ENCODE measurements at regions not wholly inside any gene's neighbourhood (a gene's known extent, or its start where the extent isn't known, plus 50 kb on each side); places are given as distances from the start of the nearest gene placed in this dataset.

DNA sequence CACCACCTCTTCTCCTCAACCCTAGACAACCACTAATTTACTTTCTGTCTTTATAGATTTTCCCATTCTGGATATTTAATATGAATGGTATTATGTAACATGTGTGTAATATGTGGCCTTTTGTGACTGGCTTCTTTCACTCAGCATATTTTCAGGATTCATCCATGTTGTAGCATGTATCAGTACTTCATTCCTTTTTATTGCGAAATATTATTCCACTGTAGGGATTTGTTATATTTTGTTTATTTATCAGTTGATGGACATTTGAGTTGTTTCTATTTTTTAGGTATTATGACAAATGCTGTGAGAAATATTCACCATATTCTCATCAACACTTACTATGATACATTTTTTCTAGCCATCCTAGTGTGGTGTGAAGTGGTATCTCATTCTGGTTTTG, 138.8 kb upstream of the DLGAP1 start:
- Histone ChIP-seq H3K27ac (ENCODE audit: low read depth, low read length, poor library complexity, severe bottlenecking) (no peak overlapping the region), H3K36me3 (ENCODE audit: insufficient read depth, low read length, poor library complexity, severe bottlenecking) (no peaks in the 10 kb centered on the region), H3K4me1 (ENCODE audit: insufficient read depth, low read length, poor library complexity, severe bottlenecking) (no peaks in the 10 kb centered on the region), H3K9me3 (ENCODE audit: low read depth, low read length, poor library complexity, severe bottlenecking) (no peaks in the 10 kb centered on the region), H3K4me3 (ENCODE audit: low read depth, low read length, poor library complexity, severe bottlenecking) (no peak overlapping the region), H3K27me3 (replicated peaks; ENCODE audit: insufficient read depth, low read depth, low read length, poor library complexity) (peaks cover 4% of the 10 kb centered on the region)
- TF ChIP-seq EZH2 (IDR thresholded peaks at IDR 0.05; ENCODE audit: borderline replicate concordance, low read depth, low read length, poor library complexity, severe bottlenecking), result no peak
- TF ChIP-seq, protein P1, sequence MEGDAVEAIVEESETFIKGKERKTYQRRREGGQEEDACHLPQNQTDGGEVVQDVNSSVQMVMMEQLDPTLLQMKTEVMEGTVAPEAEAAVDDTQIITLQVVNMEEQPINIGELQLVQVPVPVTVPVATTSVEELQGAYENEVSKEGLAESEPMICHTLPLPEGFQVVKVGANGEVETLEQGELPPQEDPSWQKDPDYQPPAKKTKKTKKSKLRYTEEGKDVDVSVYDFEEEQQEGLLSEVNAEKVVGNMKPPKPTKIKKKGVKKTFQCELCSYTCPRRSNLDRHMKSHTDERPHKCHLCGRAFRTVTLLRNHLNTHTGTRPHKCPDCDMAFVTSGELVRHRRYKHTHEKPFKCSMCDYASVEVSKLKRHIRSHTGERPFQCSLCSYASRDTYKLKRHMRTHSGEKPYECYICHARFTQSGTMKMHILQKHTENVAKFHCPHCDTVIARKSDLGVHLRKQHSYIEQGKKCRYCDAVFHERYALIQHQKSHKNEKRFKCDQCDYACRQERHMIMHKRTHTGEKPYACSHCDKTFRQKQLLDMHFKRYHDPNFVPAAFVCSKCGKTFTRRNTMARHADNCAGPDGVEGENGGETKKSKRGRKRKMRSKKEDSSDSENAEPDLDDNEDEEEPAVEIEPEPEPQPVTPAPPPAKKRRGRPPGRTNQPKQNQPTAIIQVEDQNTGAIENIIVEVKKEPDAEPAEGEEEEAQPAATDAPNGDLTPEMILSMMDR (conservative IDR thresholded peaks at IDR 0.05; ENCODE audit: low read depth, low read length), result no peak
- DNase-seq (ENCODE audit: low spot score), result no peak
- POLR2A ChIA-PET (ENCODE audit: low non-redundant PET), result no interaction called here
- BruUV-seq (replicated peaks), result no TSS peak
- intact Hi-C loops (cut with micrococcal nuclease; ENCODE audit: unreplicated experiment), result no loop called here
- CTCF ChIA-PET, result no interaction called here

DNA sequence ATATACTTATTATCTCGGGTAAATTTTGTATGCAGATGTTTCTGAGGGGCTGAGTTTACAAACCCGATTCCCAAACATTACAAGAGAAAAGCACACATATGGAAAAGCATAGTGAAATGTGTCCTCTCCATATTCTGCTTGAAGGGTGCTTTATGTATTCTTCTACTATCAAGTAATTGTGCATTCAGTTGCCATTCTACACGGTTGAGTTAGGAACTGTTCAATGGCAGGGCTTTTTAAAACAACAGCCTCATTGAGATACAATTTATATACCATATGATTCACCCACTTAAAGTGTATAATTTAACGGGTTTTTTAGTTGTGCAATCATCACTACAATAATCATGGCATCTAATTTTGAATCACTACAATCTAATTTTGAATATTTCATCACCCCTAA, 138.4 kb upstream of the DLGAP1 start:
- no peak overlapping the region for H3K4me3 ChIP-seq (ENCODE audit: low read depth, low read length, poor library complexity, severe bottlenecking)
- POLR2A ChIA-PET (ENCODE audit: low non-redundant PET), result no interaction called here
- no peak overlapping the region for H3K27ac ChIP-seq (ENCODE audit: low read depth, low read length, poor library complexity, severe bottlenecking)
- no peaks in the 10 kb centered on the region for H3K36me3 ChIP-seq (ENCODE audit: insufficient read depth, low read length, poor library complexity, severe bottlenecking)
- intact Hi-C loops (cut with micrococcal nuclease; ENCODE audit: unreplicated experiment), result no loop called here
- no peak for DNase-seq (ENCODE audit: low spot score)
- H3K27me3 ChIP-seq (replicated peaks; ENCODE audit: insufficient read depth, low read depth, low read length, poor library complexity), result peaks cover 4% of the 10 kb centered on the region
- BruUV-seq (replicated peaks), result no TSS peak
- TF ChIP-seq EZH2 (IDR thresholded peaks at IDR 0.05; ENCODE audit: borderline replicate concordance, low read depth, low read length, poor library complexity, severe bottlenecking), result no peak
- TF ChIP-seq, protein P1 (conservative IDR thresholded peaks at IDR 0.05; ENCODE audit: low read depth, low read length), result no peak
- H3K9me3 ChIP-seq (ENCODE audit: low read depth, low read length, poor library complexity, severe bottlenecking), result no peaks in the 10 kb centered on the region
- CTCF ChIA-PET, result no interaction called here
- H3K4me1 ChIP-seq (ENCODE audit: insufficient read depth, low read length, poor library complexity, severe bottlenecking), result no peaks in the 10 kb centered on the region

DNA sequence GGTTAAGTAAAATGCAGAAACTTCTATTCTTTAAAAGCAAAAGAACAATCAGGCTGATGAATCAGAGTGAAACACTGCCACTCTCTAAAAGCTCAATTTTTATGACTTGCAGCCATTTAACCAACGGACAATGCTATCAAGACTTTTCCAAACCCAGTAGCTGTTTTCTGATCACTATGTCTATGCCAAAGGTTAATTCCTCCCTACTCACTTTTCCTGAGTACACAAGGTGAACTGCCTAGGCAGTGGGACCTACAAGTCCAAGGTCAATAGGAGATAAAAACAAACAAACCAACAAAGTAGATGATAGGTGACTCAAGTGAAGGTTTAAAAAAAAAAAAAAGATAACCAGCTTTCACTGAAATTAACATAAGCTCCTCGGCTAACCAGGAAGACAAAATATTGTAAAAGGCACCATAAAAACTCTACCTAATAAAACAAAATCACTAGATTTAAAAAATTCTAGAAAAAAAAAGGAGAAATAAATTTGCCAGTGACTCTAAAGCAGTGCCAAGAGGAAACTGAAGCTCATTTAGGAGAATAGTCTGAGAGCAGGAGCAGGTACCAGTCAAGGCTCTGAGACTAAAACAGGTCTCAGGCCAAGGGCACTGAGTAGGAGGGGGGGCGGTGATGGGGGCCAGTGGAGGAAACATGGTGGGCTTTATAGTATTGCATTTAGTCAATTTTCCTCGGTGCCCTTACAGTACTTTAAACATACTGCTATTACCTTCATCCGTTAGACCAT, 134.1 kb upstream of the DLGAP1 start:
- BruUV-seq (replicated peaks), result no TSS peak
- intact Hi-C loops (cut with micrococcal nuclease; ENCODE audit: unreplicated experiment), result no loop called here
- no peak for DNase-seq (ENCODE audit: low spot score)
- H3K27me3 ChIP-seq (replicated peaks; ENCODE audit: insufficient read depth, low read depth, low read length, poor library complexity), result no peaks in the 10 kb centered on the region
- no peak overlapping the region for H3K4me3 ChIP-seq (ENCODE audit: low read depth, low read length, poor library complexity, severe bottlenecking)
- TF ChIP-seq, protein P1 (conservative IDR thresholded peaks at IDR 0.05; ENCODE audit: low read depth, low read length), result no peak
- TF ChIP-seq EZH2 (IDR thresholded peaks at IDR 0.05; ENCODE audit: borderline replicate concordance, low read depth, low read length, poor library complexity, severe bottlenecking), result no peak
- H3K36me3 ChIP-seq (ENCODE audit: insufficient read depth, low read length, poor library complexity, severe bottlenecking), result no peaks in the 10 kb centered on the region
- no peaks in the 10 kb centered on the region for H3K4me1 ChIP-seq (ENCODE audit: insufficient read depth, low read length, poor library complexity, severe bottlenecking)
- no peak overlapping the region for H3K27ac ChIP-seq (ENCODE audit: low read depth, low read length, poor library complexity, severe bottlenecking)
- H3K9me3 ChIP-seq (ENCODE audit: low read depth, low read length, poor library complexity, severe bottlenecking), result no peaks in the 10 kb centered on the region
- ChIA-PET CTCF (no interaction called here), POLR2A (ENCODE audit: low non-redundant PET) (interaction anchor here (0.5 kb wide), 1 partner anchor 377 kb away, joined by 6 read pairs; no protein-coding TSS in a partner anchor)
